ENCODE measurements at regions not wholly inside any gene's neighbourhood (a gene's known extent, or its start where the extent isn't known, plus 50 kb on each side); places are given as distances from the start of the nearest gene placed in this dataset.
"Not testable (repeated sequence)": the region's sequence is repeated elsewhere in the genome, so short reads cannot be mapped to it uniquely, and the experiment has no call there.

- TF ChIP-seq POLR2AphosphoS5 (IDR thresholded peaks at IDR 0.05; ENCODE audit: borderline replicate concordance, low read depth, low read length); EZH2 (IDR thresholded peaks at IDR 0.05): not testable (repeated sequence)
Observed at GRCh38 chr1:163645676-163646075, 323.9 kb downstream of the NUF2 start.
